NCI-H128 (cell line): ENCODE measurements at regions not wholly inside any gene's neighbourhood (a gene's known extent, or its start where the extent isn't known, plus 50 kb on each side); places are given as distances from the start of the nearest gene placed in this dataset.
"Not testable (repeated sequence)": the region's sequence is repeated elsewhere in the genome, so short reads cannot be mapped to it uniquely, and the experiment has no call there.

Experiments used
- DNase-seq: peaks from one replicate; lab custom pipeline; 2025; ENCODE audit not compliant: unreplicated experiment; lab: John Stamatoyannopoulos, UW

GRCh38 chr22:44578516-44579230 is 80.6 kb upstream of the RTL6 start:
- no peak for DNase-seq

DNA sequence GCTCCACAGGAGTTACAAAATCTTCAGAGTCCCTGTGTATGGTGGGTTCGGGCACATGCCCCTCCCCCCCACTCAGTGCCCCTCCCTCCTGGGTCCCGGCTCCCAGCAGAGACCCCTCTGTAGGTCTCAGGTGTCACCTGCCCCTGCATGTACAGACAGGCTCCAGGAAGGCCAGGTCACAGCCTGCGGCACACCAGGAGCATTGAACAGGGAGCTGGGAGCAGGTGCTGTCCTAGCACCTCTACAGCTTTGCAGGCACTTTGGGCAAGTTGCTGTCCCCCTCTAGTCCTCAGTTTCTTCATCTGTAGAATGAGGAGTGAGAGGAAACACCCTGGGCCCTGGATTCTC is 80.1 kb upstream of the RTL6 start:
- no peak for DNase-seq

GRCh38 chr22:44577391-44578109 is 79.5 kb upstream of the RTL6 start:
- DNase-seq: no peak

GRCh38 chr22:44576311-44577260 is 78.6 kb upstream of the RTL6 start:
- no peak for DNase-seq

DNA sequence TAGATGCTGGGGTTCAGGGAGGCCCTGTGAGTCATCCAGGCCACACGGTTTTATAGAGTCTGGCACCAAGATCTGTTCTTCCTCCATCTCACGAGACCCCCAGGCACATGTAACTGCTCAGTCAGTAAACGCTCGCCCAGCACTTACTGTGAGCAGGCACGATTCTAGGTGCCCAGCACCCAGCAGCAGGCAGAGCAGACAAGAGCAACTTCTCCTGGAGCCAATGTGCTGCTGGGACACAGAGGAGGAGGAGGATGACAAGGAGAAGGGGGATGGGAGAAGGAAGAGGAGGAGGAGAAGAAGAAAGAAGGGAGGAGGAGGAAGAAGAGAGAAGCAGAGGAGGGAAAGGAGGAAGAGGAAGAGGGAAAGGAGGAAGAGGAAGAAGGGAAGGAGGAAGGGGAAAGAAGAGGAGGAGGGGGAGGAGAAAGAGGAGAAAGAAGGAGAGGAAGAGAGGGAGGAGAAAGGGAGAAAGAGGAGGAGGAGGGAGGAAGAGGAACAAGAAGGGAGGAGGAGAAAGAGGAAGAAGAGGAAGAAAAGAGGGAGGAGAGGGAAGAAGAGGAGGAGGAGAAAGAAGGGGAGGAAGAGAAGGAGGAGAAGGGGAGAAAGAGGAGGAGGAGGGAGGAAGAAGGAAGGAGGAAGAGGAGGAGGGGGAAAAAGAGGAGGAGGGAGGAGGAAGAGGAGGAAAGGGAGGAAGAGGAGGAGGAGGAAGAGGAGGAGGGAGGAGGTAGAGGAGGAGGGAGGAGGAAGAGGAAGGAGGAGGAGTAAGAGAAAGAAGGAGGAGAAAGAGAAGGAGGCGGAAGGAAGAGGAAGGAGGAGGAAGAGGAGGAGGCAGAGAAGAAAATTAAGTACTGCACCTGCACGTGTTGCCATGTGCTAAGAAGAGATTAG is 77.6 kb upstream of the RTL6 start:
- no peak for DNase-seq

DNA sequence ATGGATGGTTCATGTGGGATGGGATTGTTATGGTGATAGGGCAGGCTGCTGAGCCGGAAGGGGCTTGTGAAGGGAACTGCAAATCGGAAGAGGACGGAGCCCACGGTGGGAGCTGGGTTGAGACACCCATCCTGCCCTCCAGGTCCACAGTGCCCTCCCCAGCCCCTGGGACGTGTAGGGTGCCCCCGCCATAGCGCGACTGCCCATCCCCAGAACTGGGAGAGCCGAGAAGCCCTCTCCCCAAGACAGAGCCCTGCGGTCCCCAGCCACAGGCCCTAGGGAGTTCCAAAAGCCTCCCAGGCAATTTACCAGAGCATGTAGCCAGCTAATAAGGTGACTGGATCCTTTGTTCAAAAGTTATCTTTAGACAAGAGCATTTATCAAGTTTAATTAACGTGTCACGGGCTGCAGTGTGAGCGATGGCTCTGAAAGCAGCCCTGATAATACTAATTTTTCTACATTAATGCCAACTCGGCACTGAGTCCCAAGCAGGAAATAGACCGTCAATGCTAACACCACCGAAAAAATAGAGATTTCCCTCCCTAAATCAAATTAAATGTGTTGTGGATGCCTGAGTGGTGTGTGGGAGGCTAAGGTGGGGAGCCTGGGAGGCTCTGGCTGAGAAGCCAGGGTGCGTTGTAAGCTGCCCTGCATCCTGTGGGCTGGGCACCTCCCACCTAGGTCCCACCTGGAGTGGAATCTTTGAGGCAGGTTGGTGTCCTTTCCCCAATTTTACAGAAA is 76.8 kb upstream of the RTL6 start:
- no peak for DNase-seq

GRCh38 chr22:44574057-44574639 is 76.1 kb upstream of the RTL6 start:
- DNase-seq: no peak

DNA sequence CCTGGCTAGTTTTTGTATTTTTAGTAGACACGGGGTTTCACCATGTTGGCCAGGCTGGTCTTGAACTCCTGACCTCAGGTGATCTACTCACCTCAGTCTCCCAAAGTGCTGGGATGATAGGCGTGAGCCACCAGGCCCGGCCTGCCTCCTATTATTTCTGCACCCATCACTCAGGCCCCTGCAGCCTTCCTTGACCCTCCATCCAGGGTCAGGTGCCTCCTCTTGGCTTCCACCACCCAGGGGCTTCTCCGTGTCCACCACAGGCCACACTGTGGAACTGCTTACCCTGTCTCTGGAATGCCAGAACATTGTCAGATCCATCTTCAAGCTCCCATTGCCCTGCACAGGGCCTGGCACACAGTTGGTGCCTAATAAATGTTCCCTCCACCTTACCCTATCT is 75.4 kb upstream of the RTL6 start:
- DNase-seq: no peak

GRCh38 chr22:44572414-44573207 is 74.6 kb upstream of the RTL6 start:
- no peak for DNase-seq

- no peak for DNase-seq
Measured at GRCh38 chr22:44571566-44572413, 73.8 kb upstream of the RTL6 start.

DNA sequence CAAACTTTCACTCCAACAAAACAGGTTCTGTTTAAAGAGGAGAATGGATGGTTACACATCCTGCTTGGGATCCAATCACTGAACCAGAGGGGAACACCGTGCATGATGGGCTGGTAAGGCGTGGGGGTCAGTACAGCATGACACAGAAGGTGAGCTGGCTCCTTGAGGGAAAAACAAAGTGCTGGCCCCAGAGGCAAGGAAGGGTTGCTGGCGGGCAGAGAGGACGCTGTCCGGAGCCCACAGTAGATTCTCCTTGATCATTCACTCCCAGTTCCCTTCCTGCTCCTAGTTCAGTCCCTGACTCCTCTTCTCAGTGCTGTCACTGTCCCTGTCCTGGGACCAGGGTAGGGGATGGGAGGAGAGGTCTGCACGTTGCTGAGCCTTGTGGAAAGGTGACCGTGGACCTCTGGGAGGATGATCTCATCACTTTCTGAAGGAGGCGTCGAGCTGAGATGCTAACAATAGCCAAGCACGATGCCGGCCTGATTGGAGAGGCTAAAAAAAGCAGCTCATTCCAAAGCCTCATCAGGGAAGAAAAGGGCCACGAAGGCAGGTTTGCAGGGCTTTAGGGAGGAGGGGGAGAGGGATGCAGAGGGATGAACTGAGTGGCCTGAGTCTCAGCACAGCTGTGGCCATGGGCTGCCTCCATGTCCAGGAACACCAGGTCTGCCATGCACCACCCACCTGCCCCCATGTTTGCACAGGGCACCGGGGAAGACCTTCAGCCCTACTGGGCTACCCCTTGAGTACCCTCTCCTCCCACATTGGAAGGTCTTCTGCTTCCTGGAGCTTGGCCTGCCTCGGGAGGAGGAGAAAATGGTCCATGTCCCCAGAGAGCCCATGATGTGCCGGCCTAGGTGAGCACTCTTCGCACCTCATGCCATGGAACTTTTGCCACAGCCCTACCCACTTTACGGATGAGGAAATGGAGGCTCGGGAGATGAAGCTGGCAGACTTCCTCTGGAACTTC is 72.7 kb upstream of the RTL6 start:
- no peak for DNase-seq

GRCh38 chr22:44569561-44569991 is 71.5 kb upstream of the RTL6 start:
- DNase-seq: no peak

- DNase-seq: no peak
Measured at GRCh38 chr22:44567846-44568493, 69.9 kb upstream of the RTL6 start.

DNA sequence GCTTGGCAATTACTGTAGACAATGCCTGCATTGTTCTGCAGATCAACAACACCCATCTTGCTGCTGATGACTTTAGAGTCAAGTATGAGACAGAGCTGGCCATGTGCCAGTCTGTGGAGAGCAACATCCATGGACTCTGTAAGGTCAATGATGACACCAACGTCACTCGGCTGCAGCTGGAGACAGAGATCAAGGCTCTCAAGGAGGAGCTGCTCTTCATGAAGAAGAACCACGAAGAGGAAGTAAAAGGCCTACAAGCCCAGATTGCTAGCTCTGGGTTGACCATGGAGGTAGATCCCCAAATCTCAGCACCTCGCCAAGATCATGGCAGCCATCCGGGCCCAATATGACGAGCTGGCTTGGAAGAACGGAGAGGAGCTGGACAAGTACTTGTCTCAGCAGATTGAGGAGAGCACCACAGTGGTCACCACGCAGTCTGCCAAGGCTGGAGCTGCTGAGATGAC is 69.4 kb upstream of the RTL6 start:
- not testable (repeated sequence) for DNase-seq

DNA sequence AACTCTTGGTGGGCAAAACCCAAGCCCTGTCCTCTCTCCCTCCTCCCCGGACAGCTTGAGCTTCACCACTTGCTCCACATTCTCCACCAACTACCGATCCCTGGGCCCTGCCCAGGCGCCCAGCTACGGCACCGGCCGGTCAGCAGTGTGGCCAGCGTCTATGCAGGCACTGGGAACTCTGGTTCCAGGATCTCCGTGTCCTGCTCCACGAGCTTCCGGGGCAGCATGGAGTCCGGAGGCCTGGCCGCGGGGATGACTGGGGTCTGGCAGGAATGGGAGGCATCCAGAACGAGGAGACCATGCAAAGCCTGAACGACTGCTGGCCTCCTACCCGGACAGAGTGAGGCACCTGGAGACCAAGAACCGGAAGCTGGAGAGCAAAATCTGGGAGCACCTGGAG is 68.9 kb upstream of the RTL6 start:
- no peak for DNase-seq

DNA sequence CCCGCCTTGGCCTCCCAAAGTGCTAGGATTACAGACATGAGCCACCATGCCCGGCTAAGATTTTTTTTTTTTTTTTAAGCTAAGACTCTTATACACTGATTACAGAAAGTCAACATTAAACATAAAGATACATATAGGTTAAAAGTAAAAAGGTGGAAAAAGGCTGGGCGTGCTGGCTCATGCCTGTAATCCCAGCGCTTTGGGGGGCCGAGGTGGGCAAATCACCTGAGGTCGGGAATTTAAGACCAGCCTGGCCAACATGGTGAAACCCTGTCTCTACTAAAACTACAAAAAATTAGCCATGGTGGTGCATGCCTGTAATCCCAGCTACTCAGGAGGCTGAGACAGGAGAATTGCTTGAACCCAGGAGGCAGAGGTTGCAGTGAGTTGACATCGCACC is 64.6 kb upstream of the RTL6 start:
- not testable (repeated sequence) for DNase-seq
